ENCODE measurements at regions not wholly inside any gene's neighbourhood (a gene's known extent, or its start where the extent isn't known, plus 50 kb on each side); places are given as distances from the start of the nearest gene placed in this dataset.

GRCh38 chr3:64316971-64317370 lies 91.7 kb upstream of the PRICKLE2 start:
- no peaks in the 10 kb centered on the region for H3K27me3 ChIP-seq (replicated peaks in 2 of 5; ENCODE audit: control insufficient read depth in 4 of 5, insufficient read depth in 5 of 5, low read length in 4 of 5)
- CTCF ChIA-PET = interaction anchor here (1.2 to 1.3 kb wide), 2 partner anchors 10 to 83 kb away, joined by 3 read pairs; no protein-coding TSS in a partner anchor
- 100% methylated on average over 4 of the region's 4 CpGs for WGBS (ENCODE audit: insufficient coverage)

DNA sequence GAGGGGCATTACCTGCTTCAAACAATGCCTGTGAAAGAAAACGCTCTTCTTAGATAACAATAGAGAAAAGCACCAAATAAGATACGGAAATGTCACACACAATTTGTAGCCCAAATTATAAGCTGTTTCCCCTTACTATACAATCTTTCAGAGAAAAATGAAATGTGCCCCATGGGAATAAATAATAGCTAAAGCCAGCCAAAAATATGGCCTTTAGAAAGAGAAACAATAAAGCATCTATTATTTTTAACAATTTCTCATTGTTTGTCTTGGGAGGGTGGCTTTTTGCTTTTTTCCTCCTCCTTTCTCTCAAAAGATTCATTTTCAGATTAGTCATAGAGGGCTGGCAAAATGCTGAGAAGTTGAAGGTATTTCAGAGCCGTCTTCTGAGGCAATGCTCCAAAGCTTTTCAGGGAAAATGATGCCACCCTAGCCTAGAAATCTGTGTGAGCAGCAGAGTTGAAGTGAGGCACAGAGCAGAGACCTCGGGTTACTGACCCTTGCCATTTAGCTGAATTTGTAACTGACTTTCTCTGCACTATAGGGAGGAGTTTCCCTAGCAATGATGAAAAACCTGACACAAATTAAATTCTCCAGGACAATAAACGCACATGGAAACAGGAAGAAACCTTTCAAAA lies 86.3 kb upstream of the PRICKLE2 start:
- no peak overlapping the region for H3K27ac ChIP-seq (ENCODE audit: insufficient read depth in 1 of 2, low read depth in 1 of 2, low read length in 2 of 2, poor library complexity in 1 of 2, severe bottlenecking in 2 of 2)
- no peaks in the 10 kb centered on the region for H3K4me1 ChIP-seq (ENCODE audit: control extremely low read depth in 1 of 4, control insufficient read depth in 4 of 4, insufficient read depth in 4 of 4, low read length in 3 of 4)
- ChIA-PET CTCF (no interaction called here), POLR2A (interaction anchor here (0.7 kb wide), 1 partner anchor 251 kb away, joined by 3 read pairs; no protein-coding TSS in a partner anchor)
- H3K9me3 ChIP-seq (ENCODE audit: control extremely low read depth in 1 of 5, control insufficient read depth in 4 of 5, insufficient read depth in 2 of 5, low read depth in 1 of 5, low read length in 4 of 5) = no peaks in the 10 kb centered on the region
- 100% methylated on average over 1 of the region's 5 CpGs for WGBS (ENCODE audit: insufficient coverage)
- no peak overlapping the region for H3K4me3 ChIP-seq (ENCODE audit: control insufficient read depth in 1 of 7, extremely low read depth in 1 of 7, insufficient read depth in 4 of 7, low read depth in 2 of 7, low read length in 6 of 7)
- H3K27me3 ChIP-seq (replicated peaks in 2 of 5; ENCODE audit: control insufficient read depth in 4 of 5, insufficient read depth in 5 of 5, low read length in 4 of 5) = no peaks in the 10 kb centered on the region
- no peak for DNase-seq
- H3K36me3 ChIP-seq (ENCODE audit: control insufficient read depth in 4 of 4, insufficient read depth in 4 of 4, low read length in 3 of 4) = no peaks in the 10 kb centered on the region

More at GRCh38 chr3:64316971-64317370, 91.7 kb upstream of the PRICKLE2 start:
- no peaks in the 10 kb centered on the region for H3K36me3 ChIP-seq (ENCODE audit: control insufficient read depth in 4 of 4, insufficient read depth in 4 of 4, low read length in 3 of 4)
- no peaks in the 10 kb centered on the region for H3K4me1 ChIP-seq (ENCODE audit: control extremely low read depth in 1 of 4, control insufficient read depth in 4 of 4, insufficient read depth in 4 of 4, low read length in 3 of 4)
- no peak overlapping the region for H3K4me3 ChIP-seq (ENCODE audit: control insufficient read depth in 1 of 7, extremely low read depth in 1 of 7, insufficient read depth in 4 of 7, low read depth in 2 of 7, low read length in 6 of 7)
- no peak for DNase-seq
- no peak overlapping the region for H3K27ac ChIP-seq (ENCODE audit: insufficient read depth in 1 of 2, low read depth in 1 of 2, low read length in 2 of 2, poor library complexity in 1 of 2, severe bottlenecking in 2 of 2)
- no peaks in the 10 kb centered on the region for H3K9me3 ChIP-seq (ENCODE audit: control extremely low read depth in 1 of 5, control insufficient read depth in 4 of 5, insufficient read depth in 2 of 5, low read depth in 1 of 5, low read length in 4 of 5)
- POLR2A ChIA-PET = interaction anchor here (0.8 kb wide), 1 partner anchor 13 kb away, joined by 4 read pairs; no protein-coding TSS in a partner anchor

GRCh38 chr3:64308931-64309330 lies 83.7 kb upstream of the PRICKLE2 start:
- no peaks in the 10 kb centered on the region for H3K4me1 ChIP-seq (ENCODE audit: control extremely low read depth in 1 of 4, control insufficient read depth in 4 of 4, insufficient read depth in 4 of 4, low read length in 3 of 4)
- no peaks in the 10 kb centered on the region for H3K27me3 ChIP-seq (replicated peaks in 2 of 5; ENCODE audit: control insufficient read depth in 4 of 5, insufficient read depth in 5 of 5, low read length in 4 of 5)
- H3K36me3 ChIP-seq (ENCODE audit: control insufficient read depth in 4 of 4, insufficient read depth in 4 of 4, low read length in 3 of 4) = no peaks in the 10 kb centered on the region
- H3K27ac ChIP-seq (ENCODE audit: insufficient read depth in 1 of 2, low read depth in 1 of 2, low read length in 2 of 2, poor library complexity in 1 of 2, severe bottlenecking in 2 of 2) = no peak overlapping the region
- WGBS (ENCODE audit: insufficient coverage) = no CpG with 5 or more reads among the region's 1 CpG
- POLR2A ChIA-PET = no interaction called here
- DNase-seq = no peak
- H3K9me3 ChIP-seq (ENCODE audit: control extremely low read depth in 1 of 5, control insufficient read depth in 4 of 5, insufficient read depth in 2 of 5, low read depth in 1 of 5, low read length in 4 of 5) = no peaks in the 10 kb centered on the region
- CTCF ChIA-PET = no interaction called here
- H3K4me3 ChIP-seq (ENCODE audit: control insufficient read depth in 1 of 7, extremely low read depth in 1 of 7, insufficient read depth in 4 of 7, low read depth in 2 of 7, low read length in 6 of 7) = no peak overlapping the region

- H3K27me3 ChIP-seq (replicated peaks in 2 of 5; ENCODE audit: control insufficient read depth in 4 of 5, insufficient read depth in 5 of 5, low read length in 4 of 5) = peaks cover 0 to 2% (median 0%) of the 10 kb centered on the region in 5 experiments
- no peak for DNase-seq
- H3K4me3 ChIP-seq (ENCODE audit: control insufficient read depth in 1 of 7, extremely low read depth in 1 of 7, insufficient read depth in 4 of 7, low read depth in 2 of 7, low read length in 6 of 7) = no peak overlapping the region
- CTCF ChIA-PET = no interaction called here
- WGBS (ENCODE audit: insufficient coverage) = 100% methylated on average over 2 of the region's 2 CpGs
- H3K36me3 ChIP-seq (ENCODE audit: control insufficient read depth in 4 of 4, insufficient read depth in 4 of 4, low read length in 3 of 4) = no peaks in the 10 kb centered on the region
- no peak overlapping the region for H3K27ac ChIP-seq (ENCODE audit: insufficient read depth in 1 of 2, low read depth in 1 of 2, low read length in 2 of 2, poor library complexity in 1 of 2, severe bottlenecking in 2 of 2)
- no peaks in the 10 kb centered on the region for H3K4me1 ChIP-seq (ENCODE audit: control extremely low read depth in 1 of 4, control insufficient read depth in 4 of 4, insufficient read depth in 4 of 4, low read length in 3 of 4)
- H3K9me3 ChIP-seq (ENCODE audit: control extremely low read depth in 1 of 5, control insufficient read depth in 4 of 5, insufficient read depth in 2 of 5, low read depth in 1 of 5, low read length in 4 of 5) = no peaks in the 10 kb centered on the region
- POLR2A ChIA-PET = no interaction called here
These were observed 81.5 kb upstream of the PRICKLE2 start for GRCh38 chr3:64306745-64307144.

GRCh38 chr3:64305731-64306130 lies 80.5 kb upstream of the PRICKLE2 start:
- no peaks in the 10 kb centered on the region for H3K36me3 ChIP-seq (ENCODE audit: control insufficient read depth in 4 of 4, insufficient read depth in 4 of 4, low read length in 3 of 4)
- no peak overlapping the region for H3K4me3 ChIP-seq (ENCODE audit: control insufficient read depth in 1 of 7, extremely low read depth in 1 of 7, insufficient read depth in 4 of 7, low read depth in 2 of 7, low read length in 6 of 7)
- no peaks in the 10 kb centered on the region for H3K4me1 ChIP-seq (ENCODE audit: control extremely low read depth in 1 of 4, control insufficient read depth in 4 of 4, insufficient read depth in 4 of 4, low read length in 3 of 4)
- no peak overlapping the region for H3K27ac ChIP-seq (ENCODE audit: insufficient read depth in 1 of 2, low read depth in 1 of 2, low read length in 2 of 2, poor library complexity in 1 of 2, severe bottlenecking in 2 of 2)
- no peaks in the 10 kb centered on the region for H3K9me3 ChIP-seq (ENCODE audit: control extremely low read depth in 1 of 5, control insufficient read depth in 4 of 5, insufficient read depth in 2 of 5, low read depth in 1 of 5, low read length in 4 of 5)
- DNase-seq = no peak
- whole genome bisulfite sequencing (ENCODE audit: insufficient coverage) = no CpG with 5 or more reads among the region's 1 CpG
- ChIA-PET CTCF (no interaction called here), POLR2A (no interaction called here)
- peaks cover 0 to 2% (median 0%) of the 10 kb centered on the region in 5 experiments for H3K27me3 ChIP-seq (replicated peaks in 2 of 5; ENCODE audit: control insufficient read depth in 4 of 5, insufficient read depth in 5 of 5, low read length in 4 of 5)

DNA sequence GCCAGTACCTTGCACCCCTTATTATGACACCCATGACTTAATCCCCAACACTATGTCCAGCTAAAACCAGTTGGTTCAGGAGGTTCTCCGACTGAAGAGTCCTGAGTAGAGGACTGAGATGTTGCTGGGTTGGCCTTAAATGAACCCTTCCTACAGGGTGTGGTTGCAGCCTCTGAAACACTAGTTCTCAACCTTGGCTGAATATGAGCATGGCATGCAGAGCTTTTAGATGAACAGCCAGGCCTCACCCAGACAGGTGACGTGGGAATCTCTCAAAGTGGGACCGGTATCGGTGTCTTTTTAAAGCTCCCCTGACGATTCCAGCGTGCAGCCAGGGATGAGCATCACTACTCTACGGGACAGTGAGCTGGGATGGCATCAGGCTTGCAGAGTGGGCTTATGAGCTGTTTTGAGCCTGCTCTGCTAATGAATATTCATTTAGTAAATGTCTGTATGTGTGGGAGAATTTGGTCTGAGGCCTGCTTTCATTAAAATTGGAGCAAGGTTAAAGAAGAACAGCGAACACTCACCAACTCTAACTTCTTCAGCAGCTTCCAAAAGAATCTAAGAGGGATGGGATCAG lies 79.7 kb upstream of the PRICKLE2 start:
- Histone ChIP-seq H3K9me3 (ENCODE audit: control extremely low read depth in 1 of 5, control insufficient read depth in 4 of 5, insufficient read depth in 2 of 5, low read depth in 1 of 5, low read length in 4 of 5) (no peaks in the 10 kb centered on the region), H3K36me3 (ENCODE audit: control insufficient read depth in 4 of 4, insufficient read depth in 4 of 4, low read length in 3 of 4) (no peaks in the 10 kb centered on the region), H3K4me3 (ENCODE audit: control insufficient read depth in 1 of 7, extremely low read depth in 1 of 7, insufficient read depth in 4 of 7, low read depth in 2 of 7, low read length in 6 of 7) (no peak overlapping the region), H3K27me3 (replicated peaks in 2 of 5; ENCODE audit: control insufficient read depth in 4 of 5, insufficient read depth in 5 of 5, low read length in 4 of 5) (peaks cover 0 to 2% (median 0%) of the 10 kb centered on the region in 5 experiments), H3K4me1 (ENCODE audit: control extremely low read depth in 1 of 4, control insufficient read depth in 4 of 4, insufficient read depth in 4 of 4, low read length in 3 of 4) (no peaks in the 10 kb centered on the region), H3K27ac (ENCODE audit: insufficient read depth in 1 of 2, low read depth in 1 of 2, low read length in 2 of 2, poor library complexity in 1 of 2, severe bottlenecking in 2 of 2) (no peak overlapping the region)
- CTCF ChIA-PET = no interaction called here
- WGBS (ENCODE audit: insufficient coverage) = 98% methylated on average over 6 of the region's 8 CpGs
- POLR2A ChIA-PET = no interaction called here
- no peak for DNase-seq

DNA sequence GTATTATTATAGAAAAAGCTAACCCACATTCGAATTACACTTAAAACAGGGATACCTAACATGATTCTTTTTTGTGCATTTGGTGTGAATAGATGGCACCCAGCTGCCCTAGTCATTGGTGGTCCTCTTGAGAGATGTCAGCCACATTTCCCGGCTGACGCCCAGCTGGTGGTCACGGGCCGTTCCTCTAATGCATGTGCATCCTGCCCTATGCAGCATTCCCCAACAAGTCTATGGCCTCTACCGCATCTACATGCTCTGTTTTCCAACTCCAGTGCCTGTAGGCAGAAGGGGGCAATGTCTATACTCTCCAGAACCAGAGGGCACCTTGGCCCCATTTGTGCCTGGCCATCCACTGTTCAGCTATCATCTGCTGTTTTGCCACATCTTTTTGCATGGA lies 78.6 kb upstream of the PRICKLE2 start:
- WGBS (ENCODE audit: insufficient coverage) = 98% methylated on average over 4 of the region's 6 CpGs
- no peak for DNase-seq
- no peaks in the 10 kb centered on the region for H3K9me3 ChIP-seq (ENCODE audit: control extremely low read depth in 1 of 5, control insufficient read depth in 4 of 5, insufficient read depth in 2 of 5, low read depth in 1 of 5, low read length in 4 of 5)

More for the DNA sequence above, 78.6 kb upstream of the PRICKLE2 start:
- ChIA-PET CTCF (no interaction called here), POLR2A (interaction anchor here (0.8 kb wide), 1 partner anchor 13 kb away, joined by 4 read pairs; no protein-coding TSS in a partner anchor)
- H3K4me1 ChIP-seq (ENCODE audit: control extremely low read depth in 1 of 4, control insufficient read depth in 4 of 4, insufficient read depth in 4 of 4, low read length in 3 of 4) = no peaks in the 10 kb centered on the region
- H3K4me3 ChIP-seq (ENCODE audit: control insufficient read depth in 1 of 7, extremely low read depth in 1 of 7, insufficient read depth in 4 of 7, low read depth in 2 of 7, low read length in 6 of 7) = no peak overlapping the region
- H3K27ac ChIP-seq (ENCODE audit: insufficient read depth in 1 of 2, low read depth in 1 of 2, low read length in 2 of 2, poor library complexity in 1 of 2, severe bottlenecking in 2 of 2) = no peak overlapping the region
- peaks cover 0 to 2% (median 0%) of the 10 kb centered on the region in 5 experiments for H3K27me3 ChIP-seq (replicated peaks in 2 of 5; ENCODE audit: control insufficient read depth in 4 of 5, insufficient read depth in 5 of 5, low read length in 4 of 5)
- no peaks in the 10 kb centered on the region for H3K36me3 ChIP-seq (ENCODE audit: control insufficient read depth in 4 of 4, insufficient read depth in 4 of 4, low read length in 3 of 4)
